Caco-2 (cell line): ENCODE measurements at regions not wholly inside any gene's neighbourhood (a gene's known extent, or its start where the extent isn't known, plus 50 kb on each side); places are given as distances from the start of the nearest gene placed in this dataset.

Experiments used
- BruUV-seq: library from RNA; stranded (reverse); fragments of 400-500 nt; replicated peaks from 2 replicates; lab custom pipeline; 2021; lab: Mats Ljungman, UMichigan
- CTCF ChIA-PET: fragments of 300-600 bp; sonication (Branson Sonifier 250); formaldehyde crosslinking; loops from one replicate; lab custom pipeline; 2022; ENCODE audit warnings: antibody characterized with exemption; lab: Charles Lee
- POLR2A ChIA-PET: fragments of 300-600 bp; sonication (Branson Sonifier 250); formaldehyde crosslinking; loops from one replicate; lab custom pipeline; 2022; ENCODE audit warnings: antibody characterized with exemption; lab: Charles Lee
- DNase-seq, 2 experiments: peaks; one replicate each; pipeline versions ENCODE4 v3.0.0 to v3.0.0-alpha.2; 2020 to 2022
- H3K27me3 ChIP-seq: replicated peaks from 2 replicates; pipeline ENCODE4 v1.6.0; 2011; ENCODE audit warnings: low read length; ENCODE audit not compliant: control insufficient read depth, insufficient read depth
- H3K36me3 ChIP-seq: 2 replicates; pipeline ENCODE4 v1.5.1; 2011; ENCODE audit warnings: low read length; ENCODE audit not compliant: control insufficient read depth, insufficient read depth
- H3K4me1 ChIP-seq: fragments of 250-450 bp; sonication (Bioruptor Pico); 2 replicates; pipeline ENCODE4 v1.5.1; 2020; ENCODE audit warnings: mild to moderate bottlenecking
- H3K4me3 ChIP-seq: 2 replicates; pipeline ENCODE4 v1.5.1; 2011; ENCODE audit warnings: low read depth, mild to moderate bottlenecking, control low read depth, low read length
- H3K9me3 ChIP-seq: fragments of 250-450 bp; sonication (Bioruptor Pico); 2 replicates; pipeline ENCODE4 v1.5.1; 2020; ENCODE audit warnings: mild to moderate bottlenecking, moderate library complexity
- H3K27ac Mint-ChIP-seq: one replicate; pipeline ENCODE4 v1.8.0; 2022; ENCODE audit warnings: mixed read lengths; ENCODE audit not compliant: unreplicated experiment
- H3K27me3 Mint-ChIP-seq: one replicate; pipeline ENCODE4 v1.8.0; 2022; ENCODE audit warnings: mixed read lengths; ENCODE audit not compliant: insufficient read depth, unreplicated experiment
- H3K36me3 Mint-ChIP-seq: one replicate; pipeline ENCODE4 v1.8.0; 2022; ENCODE audit warnings: mild to moderate bottlenecking, mixed read lengths; ENCODE audit not compliant: insufficient read depth, unreplicated experiment
- H3K4me1 Mint-ChIP-seq: one replicate; pipeline ENCODE4 v1.8.0; 2022; ENCODE audit warnings: low read depth, mixed read lengths; ENCODE audit not compliant: unreplicated experiment
- H3K4me3 Mint-ChIP-seq: one replicate; pipeline ENCODE4 v1.8.0; 2022; ENCODE audit warnings: mild to moderate bottlenecking, moderate library complexity, mixed read lengths; ENCODE audit not compliant: unreplicated experiment
- H3K9me3 Mint-ChIP-seq: one replicate; pipeline ENCODE4 v1.8.0; 2022; ENCODE audit warnings: mixed read lengths; ENCODE audit not compliant: unreplicated experiment
- CTCF ChIP-seq, 2 experiments: fragments of 200-600 bp in 1 of 2; IDR thresholded peaks; 1 replicate in 1 of 2; 2 replicates in 1 of 2; pipeline versions ENCODE4 v1.5.1 to v1.8.0; 2011 to 2022; ENCODE audit warnings: antibody characterized with exemption in 1 of 2, control low read depth in 1 of 2, inconsistent platforms in 1 of 2, low read depth in 1 of 2, low read length in 1 of 2, mild to moderate bottlenecking in 1 of 2, moderate library complexity in 1 of 2; ENCODE audit not compliant: insufficient read depth in 1 of 2, severe bottlenecking in 1 of 2, unreplicated experiment in 1 of 2
- intact Hi-C: fragments of 100-400 bp; cut with micrococcal nuclease; formaldehyde crosslinking; loops from one replicate; pipeline ENCODE4 v1.10.0; 2022; ENCODE audit not compliant: unreplicated experiment

DNA sequence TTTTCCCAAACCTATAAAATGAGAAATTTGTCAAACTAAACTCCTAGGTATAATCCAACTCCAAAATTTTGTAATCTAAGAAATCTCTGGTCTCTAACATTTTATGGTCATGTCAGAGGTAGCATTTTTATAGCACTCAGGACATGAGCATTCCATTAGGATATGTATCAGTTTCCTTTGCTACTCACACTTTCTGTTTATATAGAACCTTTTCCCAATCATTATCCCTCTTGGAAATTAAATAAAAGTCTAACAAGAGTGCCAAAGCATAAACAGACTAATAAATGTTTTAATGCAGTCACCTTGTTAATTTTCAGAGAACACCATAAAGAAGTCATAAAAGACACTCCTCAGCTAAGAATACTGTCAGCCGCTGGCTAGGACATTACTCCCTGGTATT, 300.0 kb upstream of the CWC22 start:
- TF ChIP-seq CTCF (IDR thresholded peaks at IDR 0.05; ENCODE audit: insufficient read depth in 1 of 2, low read depth in 1 of 2, low read length in 1 of 2, severe bottlenecking in 1 of 2, unreplicated experiment in 1 of 2) = no peak
- ChIA-PET CTCF (no interaction called here), POLR2A (no interaction called here)
- Histone ChIP-seq H3K9me3 (no peaks in the 10 kb centered on the region; the same call in 1 of the 2 replicates), H3K27me3 (no peaks in the 10 kb centered on the region), H3K36me3 (no peaks in the 10 kb centered on the region), H3K4me1 (no peaks in the 10 kb centered on the region), H3K4me3 (no peak overlapping the region)
- Mint-ChIP-seq H3K4me3 (no peak overlapping the region), H3K4me1 (no peaks in the 10 kb centered on the region), H3K27ac (no peak overlapping the region), H3K9me3 (no peaks in the 10 kb centered on the region), H3K36me3 (no peaks in the 10 kb centered on the region), H3K27me3 (no peaks in the 10 kb centered on the region)
- DNase-seq = no peak
- no TSS peak for BruUV-seq
- intact Hi-C loops = no loop called here

DNA sequence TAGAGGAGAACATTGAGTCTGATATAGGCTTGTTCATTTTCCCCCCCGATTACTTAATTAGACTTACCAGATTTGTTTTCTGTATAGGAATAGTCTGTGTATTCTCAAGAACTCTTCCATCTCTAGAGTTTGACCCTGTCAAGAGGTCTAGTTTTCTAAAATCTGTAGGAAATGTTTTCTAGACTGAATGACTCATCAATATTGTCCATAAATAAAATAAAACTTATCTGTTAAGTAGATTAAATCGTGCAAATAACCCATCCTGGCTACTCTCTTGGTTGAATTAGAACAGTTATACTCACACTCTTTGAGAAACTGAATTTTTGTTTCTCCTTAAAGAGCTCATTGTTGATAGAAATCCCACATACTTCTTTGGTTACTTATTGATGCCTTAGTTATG, 299.2 kb upstream of the CWC22 start:
- no peaks in the 10 kb centered on the region for H3K36me3 Mint-ChIP-seq
- H3K4me3 Mint-ChIP-seq = no peak overlapping the region
- no peaks in the 10 kb centered on the region for H3K27me3 Mint-ChIP-seq
- Histone ChIP-seq H3K4me1 (no peaks in the 10 kb centered on the region), H3K4me3 (no peak overlapping the region), H3K27me3 (no peaks in the 10 kb centered on the region), H3K9me3 (no peaks in the 10 kb centered on the region; the same call in 1 of the 2 replicates), H3K36me3 (no peaks in the 10 kb centered on the region)
- ChIA-PET CTCF (no interaction called here), POLR2A (no interaction called here)
- H3K27ac Mint-ChIP-seq = no peak overlapping the region
- TF ChIP-seq CTCF (IDR thresholded peaks at IDR 0.05; ENCODE audit: insufficient read depth in 1 of 2, low read depth in 1 of 2, low read length in 1 of 2, severe bottlenecking in 1 of 2, unreplicated experiment in 1 of 2) = no peak
- no peak for DNase-seq
- intact Hi-C loops = no loop called here
- H3K9me3 Mint-ChIP-seq = no peaks in the 10 kb centered on the region
- H3K4me1 Mint-ChIP-seq = no peaks in the 10 kb centered on the region
- BruUV-seq = no TSS peak

GRCh38 chr2:180291552-180292421, 284.7 kb upstream of the CWC22 start:
- no TSS peak for BruUV-seq
- H3K4me1 Mint-ChIP-seq = no peaks in the 10 kb centered on the region
- Histone ChIP-seq H3K27me3 (no peaks in the 10 kb centered on the region), H3K9me3 (no peaks in the 10 kb centered on the region), H3K4me1 (peaks cover 26% of the 10 kb centered on the region), H3K36me3 (no peaks in the 10 kb centered on the region), H3K4me3 (no peak overlapping the region)
- ChIA-PET POLR2A (no interaction called here), CTCF (no interaction called here)
- peak in 1 of 2 experiments; percentile 4 for DNase-seq
- no peak overlapping the region for H3K27ac Mint-ChIP-seq
- peaks cover 20% of the 10 kb centered on the region for H3K9me3 Mint-ChIP-seq
- H3K36me3 Mint-ChIP-seq = no peaks in the 10 kb centered on the region
- no peak overlapping the region for H3K4me3 Mint-ChIP-seq
- H3K27me3 Mint-ChIP-seq = no peaks in the 10 kb centered on the region
- TF ChIP-seq CTCF (IDR thresholded peaks at IDR 0.05; ENCODE audit: insufficient read depth in 1 of 2, low read depth in 1 of 2, low read length in 1 of 2, severe bottlenecking in 1 of 2, unreplicated experiment in 1 of 2) = no peak
- intact Hi-C loops = no loop called here
